IMR-90 (cell line): ENCODE measurements at regions not wholly inside any gene's neighbourhood (a gene's known extent, or its start where the extent isn't known, plus 50 kb on each side); places are given as distances from the start of the nearest gene placed in this dataset.

Experiments
- ATAC-seq: fragments of 200-7000 bp; cut with Tn5 transposase; 2 replicates; pipeline ENCODE4 v1.9.1; 2020; ENCODE audit warnings: low read depth, mild to moderate bottlenecking, moderate library complexity
- BruUV-seq: library from RNA; stranded (reverse); fragments of 400-500 nt; replicated peaks from 2 replicates; lab custom pipeline; 2021; lab: Mats Ljungman, UMichigan
- CTCF ChIA-PET: fragments of 300-600 bp; formaldehyde crosslinking; extraction: SDS; loops from one replicate; lab custom pipeline; 2021; ENCODE audit warnings: antibody characterized with exemption; lab: Yijun Ruan, JAX
- POLR2A ChIA-PET: fragments of 300-600 bp; sonication (Branson Sonifier 250); formaldehyde crosslinking; loops from one replicate; lab custom pipeline; 2022; ENCODE audit warnings: antibody characterized with exemption; ENCODE audit not compliant: unreplicated experiment; lab: Charles Lee
- DNase-seq: peaks from one replicate; pipeline ENCODE4 v3.0.0; 2013
- H2AFZ ChIP-seq: replicated peaks from 2 replicates; pipeline ENCODE3; 2013; ENCODE audit warnings: low read length, mild to moderate bottlenecking; ENCODE audit not compliant: poor library complexity
- H2AK5ac ChIP-seq: 2 replicates; pipeline ENCODE4 v1.6.1; 2013; ENCODE audit warnings: low read depth, low read length, inconsistent platforms
- H2AK9ac ChIP-seq: replicated peaks from 2 replicates; pipeline ENCODE3; 2013; ENCODE audit warnings: mild to moderate bottlenecking, low read depth, low read length, moderate library complexity; ENCODE audit not compliant: poor library complexity
- H2BK120ac ChIP-seq: 2 replicates; pipeline ENCODE4 v1.6.1; 2013; ENCODE audit warnings: low read depth, low read length, inconsistent platforms
- H2BK15ac ChIP-seq: 3 replicates; pipeline ENCODE4 v1.6.1; 2013; ENCODE audit warnings: low read depth, low read length, inconsistent platforms
- H2BK20ac ChIP-seq: 2 replicates; pipeline ENCODE4 v1.6.1; 2013; ENCODE audit warnings: low read depth, mild to moderate bottlenecking, inconsistent platforms, low read length, moderate library complexity
- H2BK5ac ChIP-seq: 2 replicates; pipeline ENCODE4 v1.6.1; 2013; ENCODE audit warnings: mild to moderate bottlenecking, low read depth, low read length, inconsistent platforms; ENCODE audit not compliant: poor library complexity, severe bottlenecking
- H3K14ac ChIP-seq: replicated peaks from 2 replicates; pipeline ENCODE4 v1.6.1; 2013; ENCODE audit warnings: low read depth, low read length, inconsistent platforms
- H3K18ac ChIP-seq: 2 replicates; pipeline ENCODE4 v1.6.1; 2013; ENCODE audit warnings: low read depth, low read length, control low read depth
- H3K23ac ChIP-seq: 2 replicates; pipeline ENCODE4 v1.6.1; 2013; ENCODE audit warnings: low read depth, low read length, inconsistent platforms
- H3K27ac ChIP-seq: 2 replicates; pipeline ENCODE4 v1.5.1; 2013; ENCODE audit warnings: mild to moderate bottlenecking, control low read depth, low read length; ENCODE audit not compliant: insufficient read depth
- H3K27me3 ChIP-seq: 2 replicates; pipeline ENCODE4 v1.6.1; 2013; ENCODE audit warnings: low read length; ENCODE audit not compliant: control insufficient read depth, insufficient read depth
- H3K36me3 ChIP-seq: 2 replicates; pipeline ENCODE4 v1.6.1; 2013; ENCODE audit warnings: low read length, mixed read lengths; ENCODE audit not compliant: control insufficient read depth, insufficient read depth
- H3K4ac ChIP-seq: 2 replicates; pipeline ENCODE4 v1.6.1; 2013; ENCODE audit warnings: low read depth, low read length, inconsistent platforms
- H3K4me1 ChIP-seq: 2 replicates; pipeline ENCODE4 v1.6.1; 2013; ENCODE audit warnings: low read length, mixed read lengths; ENCODE audit not compliant: control insufficient read depth, insufficient read depth
- H3K4me2 ChIP-seq: 2 replicates; pipeline ENCODE4 v1.6.1; 2013; ENCODE audit warnings: low read depth, mild to moderate bottlenecking, control low read depth, low read length, moderate library complexity
- H3K4me3 ChIP-seq: 2 replicates; pipeline ENCODE4 v1.5.1; 2013; ENCODE audit warnings: low read depth, mild to moderate bottlenecking, control low read depth, low read length, moderate library complexity; ENCODE audit not compliant: insufficient read depth
- H3K56ac ChIP-seq: 2 replicates; pipeline ENCODE4 v1.6.1; 2013; ENCODE audit warnings: low read length, inconsistent platforms; ENCODE audit not compliant: insufficient read depth; ENCODE audit errors: extremely low read depth
- H3K79me1 ChIP-seq, 2 experiments: 2 replicates each; pipeline ENCODE4 v1.6.1; 2013; ENCODE audit warnings: low read length in 2 of 2, inconsistent platforms in 1 of 2, low read depth in 1 of 2
- H3K9ac ChIP-seq: 2 replicates; pipeline ENCODE4 v1.6.1; 2013; ENCODE audit warnings: low read depth, low read length, control low read depth
- H3K9me1 ChIP-seq: 2 replicates; pipeline ENCODE4 v1.6.1; 2013; ENCODE audit warnings: low read length, inconsistent platforms; ENCODE audit not compliant: insufficient read depth
- H3K9me3 ChIP-seq: 2 replicates; pipeline ENCODE4 v1.6.1; 2013; ENCODE audit warnings: low read length; ENCODE audit not compliant: control insufficient read depth, insufficient read depth
- H4K20me1 ChIP-seq: 2 replicates; pipeline ENCODE4 v1.6.1; 2013; ENCODE audit warnings: low read length, inconsistent platforms; ENCODE audit not compliant: insufficient read depth
- H4K5ac ChIP-seq: 2 replicates; pipeline ENCODE4 v1.6.1; 2013; ENCODE audit warnings: mild to moderate bottlenecking, low read depth, low read length, control low read depth
- H4K8ac ChIP-seq, 2 experiments: 2 replicates each; pipeline ENCODE4 v1.6.1; 2013; ENCODE audit warnings: low read depth in 2 of 2, low read length in 2 of 2, control low read depth in 1 of 2, inconsistent platforms in 1 of 2
- H4K91ac ChIP-seq: 2 replicates; pipeline ENCODE4 v1.6.1; 2013; ENCODE audit warnings: low read depth, low read length, inconsistent platforms; ENCODE audit not compliant: insufficient read depth
- BHLHE40 ChIP-seq: fragments of 150-350 bp; IDR thresholded peaks from 2 replicates; pipeline ENCODE4 v1.6.1; 2016; ENCODE audit warnings: mild to moderate bottlenecking, low read depth, low read length
- CEBPB ChIP-seq: IDR thresholded peaks from 2 replicates; pipeline ENCODE4 v1.6.1; 2012; ENCODE audit warnings: low read depth, low read length, improper control_type of control experiment
- CHD1 ChIP-seq: IDR thresholded peaks from 2 replicates; pipeline ENCODE4 v1.6.1; 2012; ENCODE audit warnings: low read depth, low read length, improper control_type of control experiment
- FOS ChIP-seq: fragments of 150-350 bp; IDR thresholded peaks from 2 replicates; pipeline ENCODE4 v1.6.1; 2016; ENCODE audit warnings: low read depth, low read length
- MAZ ChIP-seq: IDR thresholded peaks from 2 replicates; pipeline ENCODE4 v1.6.1; 2012; ENCODE audit warnings: low read depth, mild to moderate bottlenecking, low read length, improper control_type of control experiment, moderate library complexity, borderline replicate concordance
- MXI1 ChIP-seq: IDR thresholded peaks from 2 replicates; pipeline ENCODE4 v1.6.1; 2012; ENCODE audit warnings: low read depth, mild to moderate bottlenecking, low read length, moderate library complexity, borderline replicate concordance
- NFE2L2 ChIP-seq: fragments of 150-350 bp; IDR thresholded peaks from 2 replicates; pipeline ENCODE4 v1.6.1; 2016; ENCODE audit warnings: low read depth, mild to moderate bottlenecking, low read length
- POLR2A ChIP-seq: IDR thresholded peaks from 2 replicates; pipeline ENCODE4 v1.6.1; 2012; ENCODE audit warnings: mild to moderate bottlenecking, low read depth, low read length
- RAD21 ChIP-seq: IDR thresholded peaks from 2 replicates; pipeline ENCODE4 v1.6.1; 2012; ENCODE audit warnings: low read length, improper control_type of control experiment
- RCOR1 ChIP-seq: IDR thresholded peaks from 2 replicates; pipeline ENCODE4 v1.6.1; 2012; ENCODE audit warnings: mild to moderate bottlenecking, low read length, improper control_type of control experiment; ENCODE audit not compliant: insufficient replicate concordance
- RFX5 ChIP-seq: IDR thresholded peaks from 2 replicates; pipeline ENCODE4 v1.8.0; 2012; ENCODE audit warnings: low read depth, mild to moderate bottlenecking, low read length, moderate library complexity
- SMC3 ChIP-seq: fragments of 150-350 bp; IDR thresholded peaks from 2 replicates; pipeline ENCODE4 v1.6.1; 2016; ENCODE audit warnings: low read depth, mild to moderate bottlenecking, antibody characterized with exemption, low read length, moderate library complexity
- WGBS, 2 experiments: methylation state at CpG; one replicate each; pipeline versions ENCODE4 v1.1.5 to v1.1.7; 2013; ENCODE audit warnings: missing lambda C conversion rate in 2 of 2; ENCODE audit not compliant: insufficient read length in 1 of 2; ENCODE audit errors: extremely low coverage in 2 of 2; 5-methylcytosine and 5-hydroxymethylcytosine counted together
- dilution Hi-C: fragments of 300-500 bp; cut with HindIII; formaldehyde crosslinking; loops from one replicate; pipeline ENCODE4 v1.14.3; 2018; ENCODE audit warnings: low sequenced_read_pairs; ENCODE audit not compliant: unreplicated experiment
- in situ Hi-C: fragments of 300-500 bp; cut with MboI; formaldehyde crosslinking; loops from 3 replicates; pipeline ENCODE4 v1.14.3; 2019; ENCODE audit warnings: low sequenced_read_pairs, inconsistent platforms, mixed read lengths
- intact Hi-C: fragments of 100-400 bp; cut with micrococcal nuclease; formaldehyde crosslinking; loops from 2 replicates; pipeline ENCODE4 v1.10.0; 2022
- TF ChIP-seq, protein P1 (sequence below): conservative IDR thresholded peaks from 2 replicates; pipeline ENCODE4 v1.5.1; 2012; ENCODE audit warnings: mild to moderate bottlenecking, low read depth, low read length, improper control_type of control experiment
- TF ChIP-seq, protein P2 (sequence below): fragments of 150-350 bp; IDR thresholded peaks from 2 replicates; pipeline ENCODE4 v1.6.1; 2017; ENCODE audit warnings: mild to moderate bottlenecking, antibody characterized with exemption, low read length, low read depth

DNA sequence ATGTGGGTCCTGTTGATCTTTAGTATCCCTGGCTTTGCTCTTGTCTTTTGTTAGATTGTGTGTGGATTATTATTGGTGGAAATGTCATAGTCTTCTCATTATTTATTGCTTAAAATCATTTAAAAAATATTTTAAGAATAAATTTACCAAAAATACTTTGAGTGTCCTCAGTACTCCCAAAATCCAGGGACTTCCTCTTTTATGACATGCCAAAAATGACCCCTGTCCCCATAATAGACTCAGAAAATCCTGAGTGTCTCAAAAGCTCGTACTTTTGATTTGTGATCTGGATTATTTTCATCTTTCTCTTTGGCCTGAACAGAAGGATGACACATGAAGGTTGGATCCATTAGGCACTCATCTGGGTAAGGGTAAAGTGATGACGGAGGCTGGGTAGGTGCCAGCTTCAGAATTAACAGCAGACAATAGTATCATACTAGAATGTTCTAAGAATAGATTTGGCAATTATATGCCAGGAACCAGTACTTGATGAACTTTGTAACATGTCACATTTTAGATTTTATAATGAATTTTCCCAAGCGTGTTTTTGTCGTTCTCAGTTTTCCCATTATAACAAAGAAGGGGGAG lies 602.2 kb upstream of the CDH8 start:
- H3K18ac ChIP-seq = no peak overlapping the region
- H3K4me3 ChIP-seq = no peak overlapping the region
- ChIA-PET CTCF (no interaction called here), POLR2A (no interaction called here)
- H2BK120ac ChIP-seq = no peak overlapping the region
- no peaks in the 10 kb centered on the region for H3K36me3 ChIP-seq
- H3K79me1 ChIP-seq = no peaks in the 10 kb centered on the region
- no peak overlapping the region for H2AK9ac ChIP-seq
- WGBS, 2 experiments = no CpG with 5 or more reads among the region's 4 CpGs
- no peak overlapping the region for H2BK20ac ChIP-seq
- no peaks in the 10 kb centered on the region for H3K4me1 ChIP-seq
- TF ChIP-seq CEBPB (no peak), RFX5 (no peak), RCOR1 (no peak), MAZ (no peak), NFE2L2 (no peak), SMC3 (no peak), POLR2A (no peak), FOS (no peak), MXI1 (no peak), BHLHE40 (no peak), RAD21 (no peak), CHD1 (no peak)
- TF ChIP-seq, protein P1, sequence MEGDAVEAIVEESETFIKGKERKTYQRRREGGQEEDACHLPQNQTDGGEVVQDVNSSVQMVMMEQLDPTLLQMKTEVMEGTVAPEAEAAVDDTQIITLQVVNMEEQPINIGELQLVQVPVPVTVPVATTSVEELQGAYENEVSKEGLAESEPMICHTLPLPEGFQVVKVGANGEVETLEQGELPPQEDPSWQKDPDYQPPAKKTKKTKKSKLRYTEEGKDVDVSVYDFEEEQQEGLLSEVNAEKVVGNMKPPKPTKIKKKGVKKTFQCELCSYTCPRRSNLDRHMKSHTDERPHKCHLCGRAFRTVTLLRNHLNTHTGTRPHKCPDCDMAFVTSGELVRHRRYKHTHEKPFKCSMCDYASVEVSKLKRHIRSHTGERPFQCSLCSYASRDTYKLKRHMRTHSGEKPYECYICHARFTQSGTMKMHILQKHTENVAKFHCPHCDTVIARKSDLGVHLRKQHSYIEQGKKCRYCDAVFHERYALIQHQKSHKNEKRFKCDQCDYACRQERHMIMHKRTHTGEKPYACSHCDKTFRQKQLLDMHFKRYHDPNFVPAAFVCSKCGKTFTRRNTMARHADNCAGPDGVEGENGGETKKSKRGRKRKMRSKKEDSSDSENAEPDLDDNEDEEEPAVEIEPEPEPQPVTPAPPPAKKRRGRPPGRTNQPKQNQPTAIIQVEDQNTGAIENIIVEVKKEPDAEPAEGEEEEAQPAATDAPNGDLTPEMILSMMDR = no peak
- TF ChIP-seq, protein P2, sequence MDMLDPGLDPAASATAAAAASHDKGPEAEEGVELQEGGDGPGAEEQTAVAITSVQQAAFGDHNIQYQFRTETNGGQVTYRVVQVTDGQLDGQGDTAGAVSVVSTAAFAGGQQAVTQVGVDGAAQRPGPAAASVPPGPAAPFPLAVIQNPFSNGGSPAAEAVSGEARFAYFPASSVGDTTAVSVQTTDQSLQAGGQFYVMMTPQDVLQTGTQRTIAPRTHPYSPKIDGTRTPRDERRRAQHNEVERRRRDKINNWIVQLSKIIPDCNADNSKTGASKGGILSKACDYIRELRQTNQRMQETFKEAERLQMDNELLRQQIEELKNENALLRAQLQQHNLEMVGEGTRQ = no peak
- no peak overlapping the region for H2BK5ac ChIP-seq
- no peaks in the 10 kb centered on the region for H3K27me3 ChIP-seq
- H3K14ac ChIP-seq = no peak overlapping the region
- dilution Hi-C loops (no loop called here), intact Hi-C loops (no loop called here), in situ Hi-C loops (no loop called here)
- H3K9me3 ChIP-seq = peaks cover 4% of the 10 kb centered on the region
- H3K4ac ChIP-seq = no peak overlapping the region
- ATAC-seq (no peak), DNase-seq (no peak)
- H2AFZ ChIP-seq = no peak overlapping the region
- no peak overlapping the region for H4K5ac ChIP-seq
- H3K4me2 ChIP-seq = no peak overlapping the region
- no peak overlapping the region for H3K27ac ChIP-seq
- no peaks in the 10 kb centered on the region for H4K20me1 ChIP-seq
- H4K91ac ChIP-seq = no peak overlapping the region
- H3K9ac ChIP-seq = no peak overlapping the region
- no TSS peak for BruUV-seq
- no peak overlapping the region for H4K8ac ChIP-seq
- H2AK5ac ChIP-seq = no peak overlapping the region
- H2BK15ac ChIP-seq = no peak overlapping the region
- no peaks in the 10 kb centered on the region for H3K9me1 ChIP-seq
- no peak overlapping the region for H3K23ac ChIP-seq
- no peak overlapping the region for H3K56ac ChIP-seq
